ENCODE measurements at regions not wholly inside any gene's neighbourhood (a gene's known extent, or its start where the extent isn't known, plus 50 kb on each side); places are given as distances from the start of the nearest gene placed in this dataset.

DNA sequence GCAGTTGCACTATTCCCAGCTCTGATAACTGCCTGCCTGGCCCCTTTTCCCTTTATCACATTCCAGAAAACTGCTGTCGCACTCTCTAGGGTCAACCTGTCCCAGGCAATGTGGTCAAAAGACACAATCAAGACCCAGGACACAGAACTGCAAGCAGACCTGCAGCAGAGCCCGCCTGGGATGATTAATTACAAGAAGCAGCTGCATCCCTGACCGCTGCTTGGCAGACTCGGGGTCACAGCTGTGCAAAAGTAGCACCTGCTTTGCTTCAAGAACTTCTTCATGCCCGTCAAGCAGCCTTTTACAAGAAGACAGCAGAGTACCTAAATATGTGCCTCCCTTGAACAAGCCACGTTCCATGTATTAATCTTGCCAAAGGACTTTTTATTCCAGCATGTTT, 120.0 kb upstream of the ST8SIA2 start:
- Mint-ChIP-seq H3K27me3 (peaks cover 19% of the 10 kb centered on the region), H3K27ac (no peak overlapping the region), H3K36me3 (no peaks in the 10 kb centered on the region), H3K4me3 (no peak overlapping the region), H3K4me1 (no peaks in the 10 kb centered on the region), H3K9me3 (ENCODE audit: low read depth) (no peaks in the 10 kb centered on the region)
- CTCF ChIA-PET, result no interaction called here
- DNase-seq, result no peak
- ATAC-seq, result no peak

DNA sequence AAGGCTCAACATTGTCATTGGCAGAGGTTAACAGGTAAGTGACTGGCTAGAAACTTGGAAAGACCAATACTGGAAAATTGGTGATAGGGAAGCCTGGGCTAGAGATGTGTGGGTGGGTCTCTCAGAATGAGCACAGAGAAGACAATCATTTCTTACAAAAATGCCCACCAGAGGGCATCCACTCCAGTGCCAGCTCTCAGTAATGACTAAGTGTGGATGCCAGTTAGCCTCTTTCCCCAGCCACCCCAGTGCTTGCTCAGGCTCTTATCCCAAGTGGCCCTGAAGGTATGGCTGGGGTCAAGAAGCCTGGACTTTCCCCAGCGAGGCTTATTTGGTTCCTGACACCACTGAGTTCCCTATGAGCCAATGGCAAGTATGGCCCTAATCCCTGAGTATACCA, 115.9 kb upstream of the ST8SIA2 start:
- no peak overlapping the region for H3K27ac Mint-ChIP-seq
- ATAC-seq, result no peak
- CTCF ChIA-PET, result interaction anchor here (0.9 to 1.4 kb wide), 2 partner anchors 12 to 437 kb away, joined by 3 read pairs; no protein-coding TSS in a partner anchor
- peaks cover 19% of the 10 kb centered on the region for H3K27me3 Mint-ChIP-seq
- DNase-seq, result no peak
- no peaks in the 10 kb centered on the region for H3K36me3 Mint-ChIP-seq
- no peak overlapping the region for H3K4me3 Mint-ChIP-seq
- no peaks in the 10 kb centered on the region for H3K9me3 Mint-ChIP-seq (ENCODE audit: low read depth)
- no peaks in the 10 kb centered on the region for H3K4me1 Mint-ChIP-seq

- H3K27ac Mint-ChIP-seq, result no peak overlapping the region
- H3K4me3 Mint-ChIP-seq, result no peak overlapping the region
- peaks cover 8% of the 10 kb centered on the region for H3K27me3 Mint-ChIP-seq
- ATAC-seq (no peak), DNase-seq (no peak)
- peaks cover 4% of the 10 kb centered on the region for H3K4me1 Mint-ChIP-seq
- no peaks in the 10 kb centered on the region for H3K9me3 Mint-ChIP-seq (ENCODE audit: low read depth)
- CTCF ChIA-PET, result no interaction called here
- H3K36me3 Mint-ChIP-seq, result no peaks in the 10 kb centered on the region
These were observed 109.9 kb upstream of the ST8SIA2 start for GRCh38 chr15:92283813-92284212.

GRCh38 chr15:92288755-92289154, 104.9 kb upstream of the ST8SIA2 start:
- H3K36me3 Mint-ChIP-seq, result no peaks in the 10 kb centered on the region
- H3K27me3 Mint-ChIP-seq, result peaks cover 19% of the 10 kb centered on the region
- no peak overlapping the region for H3K4me3 Mint-ChIP-seq
- peak; percentile 20 for ATAC-seq
- H3K4me1 Mint-ChIP-seq, result peaks cover 8% of the 10 kb centered on the region
- H3K27ac Mint-ChIP-seq, result no peak overlapping the region
- CTCF ChIA-PET, result no interaction called here
- no peaks in the 10 kb centered on the region for H3K9me3 Mint-ChIP-seq (ENCODE audit: low read depth)
- no peak for DNase-seq

DNA sequence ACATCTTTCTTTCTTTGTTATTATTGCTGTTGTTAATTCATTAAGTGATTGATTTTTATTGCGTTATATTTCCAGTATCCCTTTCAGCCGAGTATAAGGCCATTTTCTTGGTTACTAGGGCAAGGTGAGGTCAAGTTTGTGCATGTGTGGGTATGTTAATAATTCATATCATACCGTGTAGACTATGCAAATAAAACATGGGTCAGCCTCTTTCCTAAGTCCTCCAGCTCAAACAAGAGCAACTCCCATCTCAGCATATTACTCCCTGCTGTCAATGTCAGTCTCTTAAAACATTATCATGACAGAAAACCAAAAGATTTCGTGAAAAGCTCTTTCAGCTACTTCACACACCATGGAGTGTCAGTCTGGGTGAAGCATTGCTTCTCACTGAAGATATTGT, 103.9 kb upstream of the ST8SIA2 start:
- H3K4me1 Mint-ChIP-seq, result peaks cover 10% of the 10 kb centered on the region
- no peak for ATAC-seq
- no peak for DNase-seq
- no peaks in the 10 kb centered on the region for H3K9me3 Mint-ChIP-seq (ENCODE audit: low read depth)
- CTCF ChIA-PET, result no interaction called here
- peaks cover 24% of the 10 kb centered on the region for H3K27me3 Mint-ChIP-seq
- no peak overlapping the region for H3K27ac Mint-ChIP-seq
- H3K4me3 Mint-ChIP-seq, result no peak overlapping the region
- no peaks in the 10 kb centered on the region for H3K36me3 Mint-ChIP-seq

DNA sequence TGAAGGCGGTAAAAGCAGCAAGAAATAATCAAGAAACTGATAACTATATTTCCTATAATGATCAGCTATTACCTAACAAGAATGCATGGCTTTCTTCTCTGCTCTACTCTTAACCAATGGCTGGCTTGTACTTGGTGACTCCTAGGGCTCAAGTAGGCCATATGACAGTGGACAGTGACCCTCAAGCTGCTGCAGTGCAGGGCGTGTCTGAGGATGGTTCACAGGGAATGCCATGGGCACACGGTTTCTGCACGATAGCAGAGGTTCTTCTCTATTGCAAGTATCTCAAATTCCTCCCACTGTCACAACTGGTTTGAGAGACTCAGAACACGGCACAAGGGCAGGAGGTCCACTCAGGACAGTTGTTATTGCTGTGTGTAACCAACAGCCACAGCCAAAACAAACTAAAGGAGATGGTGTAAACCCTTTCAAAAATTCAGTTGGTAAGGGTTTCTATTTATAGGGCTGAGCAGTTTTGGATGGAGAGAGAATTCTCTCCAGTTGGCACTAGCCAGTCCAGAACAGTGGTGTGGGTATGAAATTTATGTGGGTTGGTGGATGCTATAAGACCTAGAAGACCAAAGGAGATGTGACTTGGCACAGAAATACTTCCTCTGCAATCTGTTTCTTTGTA, 103.2 kb upstream of the ST8SIA2 start:
- Mint-ChIP-seq H3K27me3 (peaks cover 24% of the 10 kb centered on the region), H3K36me3 (no peaks in the 10 kb centered on the region), H3K27ac (no peak overlapping the region), H3K4me3 (no peak overlapping the region), H3K9me3 (ENCODE audit: low read depth) (no peaks in the 10 kb centered on the region), H3K4me1 (peaks cover 11% of the 10 kb centered on the region)
- CTCF ChIA-PET, result no interaction called here
- ATAC-seq (no peak), DNase-seq (no peak)

DNA sequence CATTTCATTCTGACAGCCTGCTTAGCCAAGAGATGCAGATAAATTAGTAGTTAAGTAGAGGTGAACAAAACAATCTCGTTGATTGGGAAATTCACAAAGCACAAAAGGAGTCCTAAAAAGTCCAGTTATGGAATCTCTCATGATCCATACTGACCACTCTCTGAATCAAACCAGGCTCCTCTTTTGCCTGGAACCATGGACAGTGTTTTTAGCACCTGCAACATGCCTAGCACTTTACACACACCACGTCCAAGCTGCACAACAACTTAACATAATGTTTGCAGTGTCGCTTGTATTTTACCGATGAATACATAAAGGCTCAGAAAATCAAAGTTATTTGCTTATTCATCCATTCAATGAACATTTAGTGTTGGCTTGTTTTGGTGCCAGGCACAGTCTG, 101.8 kb upstream of the ST8SIA2 start:
- Mint-ChIP-seq H3K36me3 (no peaks in the 10 kb centered on the region), H3K4me3 (no peak overlapping the region), H3K4me1 (peaks cover 11% of the 10 kb centered on the region), H3K27ac (no peak overlapping the region), H3K9me3 (ENCODE audit: low read depth) (no peaks in the 10 kb centered on the region), H3K27me3 (peaks cover 24% of the 10 kb centered on the region)
- CTCF ChIA-PET, result no interaction called here
- DNase-seq (no peak), ATAC-seq (no peak)

DNA sequence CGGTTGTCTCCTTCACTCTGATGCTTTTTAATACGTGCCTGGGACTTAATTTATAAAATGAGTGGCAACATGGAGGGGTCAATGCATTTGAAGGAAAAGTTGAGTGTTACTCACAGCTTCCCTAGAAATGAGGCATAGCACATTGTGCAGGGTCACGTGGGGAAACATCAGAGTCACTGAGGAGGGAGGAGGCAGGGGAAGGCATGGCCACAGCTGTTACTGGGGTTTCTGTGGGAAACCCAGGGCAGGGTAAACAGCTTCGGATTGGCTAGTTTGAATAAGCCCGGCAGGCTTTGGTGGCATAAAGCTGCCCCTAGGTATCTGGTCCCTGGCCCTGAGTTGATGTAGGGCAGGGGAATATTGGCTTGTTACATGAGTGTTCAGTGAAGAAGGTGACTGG, 98.9 kb upstream of the ST8SIA2 start:
- H3K9me3 Mint-ChIP-seq (ENCODE audit: low read depth), result no peaks in the 10 kb centered on the region
- CTCF ChIA-PET, result no interaction called here
- DNase-seq, result no peak
- H3K27ac Mint-ChIP-seq, result no peak overlapping the region
- H3K27me3 Mint-ChIP-seq, result peaks cover 24% of the 10 kb centered on the region
- ATAC-seq, result no peak
- H3K4me3 Mint-ChIP-seq, result no peak overlapping the region
- H3K4me1 Mint-ChIP-seq, result peaks cover 2% of the 10 kb centered on the region
- H3K36me3 Mint-ChIP-seq, result no peaks in the 10 kb centered on the region

- H3K4me3 Mint-ChIP-seq, result no peak overlapping the region
- H3K27me3 Mint-ChIP-seq, result peaks cover 23% of the 10 kb centered on the region
- H3K27ac Mint-ChIP-seq, result no peak overlapping the region
- no peaks in the 10 kb centered on the region for H3K36me3 Mint-ChIP-seq
- H3K9me3 Mint-ChIP-seq (ENCODE audit: low read depth), result no peaks in the 10 kb centered on the region
- ATAC-seq, result no peak
- no peak for DNase-seq
- no peaks in the 10 kb centered on the region for H3K4me1 Mint-ChIP-seq
- CTCF ChIA-PET, result no interaction called here
These were observed 89.3 kb upstream of the ST8SIA2 start for GRCh38 chr15:92304223-92304975.

DNA sequence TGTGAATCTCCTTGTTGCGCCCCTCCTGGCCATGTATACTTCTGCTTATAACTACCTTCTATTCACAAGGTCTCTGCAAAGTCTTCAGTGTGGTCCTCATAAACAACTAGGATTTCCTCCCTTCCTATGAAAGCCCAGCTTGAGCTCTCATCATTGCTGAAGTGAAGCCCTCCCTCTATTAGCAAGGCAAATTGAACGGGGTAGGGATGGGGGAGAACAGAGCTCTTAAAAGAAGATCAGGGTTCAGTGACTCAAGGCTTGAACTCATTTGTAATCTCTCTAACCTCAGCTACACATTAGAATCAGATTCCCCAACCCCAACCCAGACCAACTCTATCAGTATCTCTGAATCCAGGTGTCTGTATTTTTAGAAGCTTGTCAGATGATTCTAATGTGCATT, 88.3 kb upstream of the ST8SIA2 start:
- ATAC-seq (no peak), DNase-seq (no peak)
- no peak overlapping the region for H3K27ac Mint-ChIP-seq
- CTCF ChIA-PET, result no interaction called here
- H3K4me3 Mint-ChIP-seq, result no peak overlapping the region
- H3K9me3 Mint-ChIP-seq (ENCODE audit: low read depth), result no peaks in the 10 kb centered on the region
- H3K4me1 Mint-ChIP-seq, result no peaks in the 10 kb centered on the region
- H3K36me3 Mint-ChIP-seq, result no peaks in the 10 kb centered on the region
- H3K27me3 Mint-ChIP-seq, result peaks cover 23% of the 10 kb centered on the region

GRCh38 chr15:92306663-92307062, 87.0 kb upstream of the ST8SIA2 start:
- CTCF ChIA-PET, result no interaction called here
- ATAC-seq, result no peak
- Mint-ChIP-seq H3K9me3 (ENCODE audit: low read depth) (no peaks in the 10 kb centered on the region), H3K4me3 (no peak overlapping the region), H3K36me3 (no peaks in the 10 kb centered on the region), H3K27me3 (peaks cover 23% of the 10 kb centered on the region), H3K27ac (no peak overlapping the region), H3K4me1 (no peaks in the 10 kb centered on the region)
- DNase-seq, result no peak

GRCh38 chr15:92315144-92315543, 78.5 kb upstream of the ST8SIA2 start:
- ATAC-seq, result no peak
- Mint-ChIP-seq H3K4me1 (no peaks in the 10 kb centered on the region), H3K36me3 (no peaks in the 10 kb centered on the region), H3K9me3 (ENCODE audit: low read depth) (no peaks in the 10 kb centered on the region), H3K27me3 (peaks cover 9% of the 10 kb centered on the region), H3K4me3 (no peak overlapping the region), H3K27ac (no peak overlapping the region)
- no peak for DNase-seq
- CTCF ChIA-PET, result no interaction called here

DNA sequence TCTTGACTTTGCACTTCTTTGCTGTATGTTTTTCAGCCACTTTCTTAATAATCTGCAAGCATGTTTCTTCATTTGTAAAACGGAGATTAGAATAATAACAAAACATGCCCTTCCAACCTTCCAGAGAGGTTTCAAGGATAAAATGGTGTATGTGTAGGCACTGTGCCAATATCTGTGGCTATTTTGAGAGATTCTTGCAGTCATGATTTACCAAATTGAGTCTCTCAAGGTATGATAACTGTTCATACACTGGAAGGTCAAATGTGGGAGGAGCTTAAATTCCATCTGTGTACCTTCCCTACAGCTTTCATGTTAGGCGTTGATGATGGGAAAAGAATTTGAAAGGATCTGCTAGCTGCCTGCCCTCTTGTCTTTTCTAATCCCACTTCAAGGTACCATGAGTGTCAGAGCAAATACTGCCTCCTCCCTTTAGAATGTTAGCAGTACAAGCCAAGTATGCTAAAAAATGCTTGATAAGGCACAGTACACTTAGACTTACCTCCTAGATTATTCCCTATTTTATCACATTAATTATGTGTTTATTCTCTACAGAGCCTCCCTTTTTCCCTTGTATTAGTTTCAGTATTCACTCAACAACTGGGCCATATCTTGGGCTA, 78.0 kb upstream of the ST8SIA2 start:
- DNase-seq (no peak), ATAC-seq (no peak)
- H3K4me3 Mint-ChIP-seq, result no peak overlapping the region
- CTCF ChIA-PET, result no interaction called here
- no peaks in the 10 kb centered on the region for H3K4me1 Mint-ChIP-seq
- H3K36me3 Mint-ChIP-seq, result no peaks in the 10 kb centered on the region
- no peaks in the 10 kb centered on the region for H3K9me3 Mint-ChIP-seq (ENCODE audit: low read depth)
- H3K27ac Mint-ChIP-seq, result no peak overlapping the region
- peaks cover 9% of the 10 kb centered on the region for H3K27me3 Mint-ChIP-seq

- ATAC-seq, result no peak
- no peaks in the 10 kb centered on the region for H3K36me3 Mint-ChIP-seq
- peaks cover 12% of the 10 kb centered on the region for H3K27me3 Mint-ChIP-seq
- H3K4me3 Mint-ChIP-seq, result no peak overlapping the region
- H3K4me1 Mint-ChIP-seq, result no peaks in the 10 kb centered on the region
- DNase-seq, result no peak
- no peak overlapping the region for H3K27ac Mint-ChIP-seq
- CTCF ChIA-PET, result no interaction called here
- H3K9me3 Mint-ChIP-seq (ENCODE audit: low read depth), result no peaks in the 10 kb centered on the region
These were observed 76.9 kb upstream of the ST8SIA2 start for GRCh38 chr15:92316586-92317295.

All from activated CD8-positive, alpha-beta memory T cell treated with anti-CD3 and anti-CD28 coated beads, Interleukin-2, amount 10 ng/mL, durations not matched to agents 7 days and 5 days (primary cell).